Cardiac muscle cell (in vitro differentiated cells and primary cell): ENCODE measurements at regions not wholly inside any gene's neighbourhood (a gene's known extent, or its start where the extent isn't known, plus 50 kb on each side); places are given as distances from the start of the nearest gene placed in this dataset.

Experiments used
- DNase-seq, 2 donors: peaks; one replicate each; pipeline versions ENCODE4 v3.0.0 to v3.0.0-alpha.2; 2010 to 2017; ENCODE audit warnings: low read depth in 1 of 2, low spot score in 1 of 2
- H3K27ac ChIP-seq: fragments of 200-600 bp; sonication (generic); 2 replicates; pipeline ENCODE4 v1.5.1; 2016
- H3K27me3 ChIP-seq: fragments of 200-600 bp; sonication (generic); 2 replicates; pipeline ENCODE4 v1.6.0; 2016; ENCODE audit warnings: control low read depth
- H3K36me3 ChIP-seq: fragments of 200-600 bp; sonication (generic); 2 replicates; pipeline ENCODE4 v1.5.1; 2016; ENCODE audit warnings: control low read depth
- H3K4me1 ChIP-seq: fragments of 200-600 bp; sonication (generic); 2 replicates; pipeline ENCODE4 v1.8.1; 2017; ENCODE audit warnings: low read depth, mild to moderate bottlenecking, mixed run types
- H3K4me3 ChIP-seq: fragments of 200-600 bp; sonication (generic); 2 replicates; pipeline ENCODE4 v1.5.1; 2016; ENCODE audit warnings: mild to moderate bottlenecking
- H3K9me3 ChIP-seq: fragments of 200-600 bp; sonication (generic); 2 replicates; pipeline ENCODE4 v1.5.1; 2017; ENCODE audit warnings: low read depth, mild to moderate bottlenecking, control low read depth
- TF ChIP-seq, protein P1 (sequence below): IDR thresholded peaks from 2 replicates; pipeline ENCODE4 v1.5.1; 2012; ENCODE audit warnings: low read depth, mild to moderate bottlenecking, low read length

DNA sequence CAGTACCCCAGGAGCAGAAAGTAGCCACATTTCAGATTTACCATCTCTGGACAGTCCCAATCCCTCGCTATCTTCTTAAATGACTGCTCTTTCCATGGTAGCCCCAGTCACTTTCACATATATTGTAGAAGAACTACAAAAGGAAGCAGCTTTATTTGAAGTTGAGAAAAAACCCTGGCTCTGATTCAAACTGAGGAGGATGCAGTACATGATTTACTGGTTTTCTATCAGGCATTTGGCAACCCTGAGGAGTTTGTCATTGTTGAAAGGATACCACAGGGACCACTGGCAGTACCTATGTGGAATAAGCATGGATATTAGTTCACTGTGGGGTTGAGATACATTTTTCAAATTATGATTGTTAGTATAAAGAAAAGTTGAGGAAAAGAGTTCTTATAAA lies 640.9 kb upstream of the SETBP1 start:
- DNase-seq: peak in 1 of 2 donors; percentile 57
- no peaks in the 10 kb centered on the region for H3K36me3 ChIP-seq
- H3K4me3 ChIP-seq: no peak overlapping the region
- TF ChIP-seq, protein P1, sequence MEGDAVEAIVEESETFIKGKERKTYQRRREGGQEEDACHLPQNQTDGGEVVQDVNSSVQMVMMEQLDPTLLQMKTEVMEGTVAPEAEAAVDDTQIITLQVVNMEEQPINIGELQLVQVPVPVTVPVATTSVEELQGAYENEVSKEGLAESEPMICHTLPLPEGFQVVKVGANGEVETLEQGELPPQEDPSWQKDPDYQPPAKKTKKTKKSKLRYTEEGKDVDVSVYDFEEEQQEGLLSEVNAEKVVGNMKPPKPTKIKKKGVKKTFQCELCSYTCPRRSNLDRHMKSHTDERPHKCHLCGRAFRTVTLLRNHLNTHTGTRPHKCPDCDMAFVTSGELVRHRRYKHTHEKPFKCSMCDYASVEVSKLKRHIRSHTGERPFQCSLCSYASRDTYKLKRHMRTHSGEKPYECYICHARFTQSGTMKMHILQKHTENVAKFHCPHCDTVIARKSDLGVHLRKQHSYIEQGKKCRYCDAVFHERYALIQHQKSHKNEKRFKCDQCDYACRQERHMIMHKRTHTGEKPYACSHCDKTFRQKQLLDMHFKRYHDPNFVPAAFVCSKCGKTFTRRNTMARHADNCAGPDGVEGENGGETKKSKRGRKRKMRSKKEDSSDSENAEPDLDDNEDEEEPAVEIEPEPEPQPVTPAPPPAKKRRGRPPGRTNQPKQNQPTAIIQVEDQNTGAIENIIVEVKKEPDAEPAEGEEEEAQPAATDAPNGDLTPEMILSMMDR: no peak
- no peaks in the 10 kb centered on the region for H3K4me1 ChIP-seq
- no peaks in the 10 kb centered on the region for H3K27me3 ChIP-seq
- H3K27ac ChIP-seq: no peak overlapping the region
- H3K9me3 ChIP-seq: no peaks in the 10 kb centered on the region

DNA sequence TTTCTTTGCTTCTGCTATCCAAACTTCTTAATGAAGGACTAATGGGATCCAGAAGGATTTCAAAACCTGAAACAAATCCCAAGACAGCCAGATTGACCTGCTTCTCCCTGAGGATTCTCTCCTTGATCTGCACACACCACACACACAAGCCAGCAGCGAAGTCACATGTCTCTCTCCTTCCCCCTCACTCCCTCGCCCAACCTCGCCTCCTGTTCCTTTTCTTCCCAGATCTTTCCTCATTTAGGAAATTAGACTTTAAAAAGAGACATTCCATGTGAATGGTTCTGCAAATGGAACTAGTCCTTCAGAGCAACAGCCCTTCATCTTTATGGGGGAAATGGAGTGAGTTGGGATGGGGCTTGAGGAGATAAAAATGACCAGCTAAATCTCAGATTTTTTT lies 639.1 kb upstream of the SETBP1 start:
- H3K4me1 ChIP-seq: no peaks in the 10 kb centered on the region
- H3K4me3 ChIP-seq: no peak overlapping the region
- no peak overlapping the region for H3K27ac ChIP-seq
- no peak for DNase-seq
- no peaks in the 10 kb centered on the region for H3K36me3 ChIP-seq
- no peaks in the 10 kb centered on the region for H3K9me3 ChIP-seq
- no peaks in the 10 kb centered on the region for H3K27me3 ChIP-seq
- TF ChIP-seq, protein P1: no peak

DNA sequence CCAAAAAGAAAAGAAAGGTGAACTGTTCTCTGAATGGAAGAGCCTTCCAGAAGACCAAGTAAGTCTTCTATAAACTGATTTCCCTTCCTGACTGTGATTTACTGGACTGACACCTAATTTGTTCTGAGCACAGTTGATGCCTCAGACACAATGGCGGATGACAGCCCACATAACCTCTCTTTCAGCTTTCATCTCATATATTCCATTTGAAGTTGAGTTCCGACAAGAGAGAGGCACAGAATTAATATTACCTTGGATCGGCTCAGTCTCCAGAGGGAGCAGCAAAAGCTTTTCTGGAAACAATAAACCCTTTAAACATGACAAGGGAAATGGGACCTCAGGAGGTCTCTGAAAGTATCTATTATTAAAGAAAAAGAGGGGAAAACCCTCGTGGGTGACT lies 638.7 kb upstream of the SETBP1 start:
- TF ChIP-seq, protein P1: no peak
- H3K27me3 ChIP-seq: no peaks in the 10 kb centered on the region
- H3K4me3 ChIP-seq: no peak overlapping the region
- H3K4me1 ChIP-seq: no peaks in the 10 kb centered on the region
- H3K27ac ChIP-seq: no peak overlapping the region
- H3K9me3 ChIP-seq: no peaks in the 10 kb centered on the region
- no peaks in the 10 kb centered on the region for H3K36me3 ChIP-seq
- no peak for DNase-seq

DNA sequence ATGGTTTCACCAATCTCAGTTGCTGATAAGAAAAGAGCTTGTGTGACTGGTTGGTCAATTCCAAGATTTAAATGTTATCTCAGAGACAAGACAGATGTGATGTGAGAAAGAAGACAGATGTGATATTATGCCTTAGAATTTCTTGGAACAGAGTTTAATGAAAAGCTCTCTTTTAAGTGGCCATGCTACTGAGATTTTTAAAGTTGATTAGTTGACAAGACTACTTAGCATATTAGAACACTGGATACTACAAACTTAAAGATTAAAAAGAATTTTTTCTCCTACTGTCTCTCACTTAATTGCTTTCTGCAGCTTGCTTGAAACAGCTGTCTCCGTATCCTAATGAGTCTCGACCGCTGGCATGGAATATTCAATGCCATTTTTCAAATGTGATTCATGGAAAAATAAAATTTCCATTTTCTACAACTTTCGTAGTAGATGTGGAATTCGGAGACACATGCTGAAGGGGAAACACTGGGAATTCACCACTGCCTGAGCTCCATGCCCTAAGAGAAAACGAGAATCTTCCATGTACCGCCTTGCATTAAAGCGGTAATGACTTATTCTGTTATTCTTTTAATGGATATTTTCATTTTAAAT lies 634.2 kb upstream of the SETBP1 start:
- DNase-seq: no peak
- TF ChIP-seq, protein P1: no peak
- Histone ChIP-seq H3K27ac (no peak overlapping the region), H3K27me3 (no peaks in the 10 kb centered on the region), H3K4me1 (peaks cover 13% of the 10 kb centered on the region), H3K36me3 (no peaks in the 10 kb centered on the region), H3K4me3 (no peak overlapping the region), H3K9me3 (no peaks in the 10 kb centered on the region)

DNA sequence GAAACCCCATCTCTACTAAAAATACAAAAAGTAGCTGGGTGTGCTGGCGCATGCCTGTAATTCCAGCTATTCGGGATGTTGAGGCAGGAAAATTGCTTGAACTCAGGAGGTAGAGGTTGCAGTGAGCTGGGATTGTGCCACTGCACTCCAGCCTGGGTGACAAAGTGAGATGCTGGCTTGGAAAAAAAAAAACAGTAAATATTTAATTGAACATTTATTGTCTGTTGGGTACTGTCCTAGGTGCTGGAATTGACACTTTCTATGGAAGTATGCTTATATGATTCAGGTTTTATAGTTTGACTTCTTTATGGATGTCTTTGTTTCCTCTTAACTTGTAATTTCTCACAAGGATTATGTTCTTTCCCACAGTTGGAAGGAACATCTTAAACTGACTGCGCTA lies 633.1 kb upstream of the SETBP1 start:
- peak in 1 of 2 donors; percentile 6 for DNase-seq
- H3K4me3 ChIP-seq: no peak overlapping the region
- H3K9me3 ChIP-seq: no peaks in the 10 kb centered on the region
- no peaks in the 10 kb centered on the region for H3K36me3 ChIP-seq
- no peak overlapping the region for H3K27ac ChIP-seq
- TF ChIP-seq, protein P1: no peak
- peaks cover 25% of the 10 kb centered on the region for H3K4me1 ChIP-seq
- H3K27me3 ChIP-seq: no peaks in the 10 kb centered on the region
